HCT116 (cell line): ENCODE measurements at regions not wholly inside any gene's neighbourhood (a gene's known extent, or its start where the extent isn't known, plus 50 kb on each side); places are given as distances from the start of the nearest gene placed in this dataset.

ENCODE experiments used
- CEBPB ChIP-seq: IDR thresholded peaks from 2 replicates; pipeline ENCODE4 v1.6.1; 2012; ENCODE audit warnings: low read depth
- CTCF ChIP-seq, 3 experiments: fragments of 200-600 bp in 1 of 3; sonication (generic) in 1 of 3; IDR thresholded peaks in 2 of 3; conservative IDR thresholded peaks in 1 of 3; 2 replicates each; pipeline ENCODE4 v1.5.1; 2012 to 2017; ENCODE audit warnings: low read depth in 2 of 3, low read length in 2 of 3, antibody characterized with exemption in 1 of 3, borderline replicate concordance in 1 of 3, control low read depth in 1 of 3, mild to moderate bottlenecking in 1 of 3, mixed read lengths in 1 of 3, mixed run types in 1 of 3, moderate library complexity in 1 of 3; ENCODE audit not compliant: insufficient read depth in 1 of 3
- EZH2 ChIP-seq: fragments of 200-600 bp; sonication (generic); IDR thresholded peaks from 2 replicates; pipeline ENCODE4 v1.6.1; 2017; ENCODE audit warnings: antibody characterized with exemption, mixed run types
- POLR2A ChIP-seq: IDR thresholded peaks from 2 replicates; pipeline ENCODE4 v1.7.0; 2011; ENCODE audit warnings: borderline replicate concordance; ENCODE audit not compliant: insufficient read depth, insufficient read length; ENCODE audit errors: extremely low read depth
- POLR2AphosphoS5 ChIP-seq: IDR thresholded peaks from 2 replicates; pipeline ENCODE4 v1.6.1; 2011; ENCODE audit warnings: mild to moderate bottlenecking, low read depth, low read length, moderate library complexity
- REST ChIP-seq: IDR thresholded peaks from 2 replicates; pipeline ENCODE4 v1.6.1; 2012; ENCODE audit warnings: low read depth
- SIN3A ChIP-seq: IDR thresholded peaks from 2 replicates; pipeline ENCODE4 v1.6.1; 2012; ENCODE audit warnings: low read depth
- YY1 ChIP-seq: IDR thresholded peaks from 2 replicates; pipeline ENCODE4 v1.6.1; 2011; ENCODE audit warnings: low read length, low read depth, moderate library complexity, mild to moderate bottlenecking; ENCODE audit not compliant: insufficient replicate concordance; ENCODE audit errors: extremely low read depth

- TF ChIP-seq YY1 (no peak), POLR2AphosphoS5 (no peak), EZH2 (no peak), SIN3A (no peak), REST (no peak), CEBPB (no peak), CTCF (IDR thresholded peaks at IDR 0.05 in 2 of 3, conservative IDR thresholded peaks at IDR 0.05 in 1 of 3; ENCODE audit: borderline replicate concordance in 1 of 3, insufficient read depth in 1 of 3, low read depth in 2 of 3, low read length in 2 of 3) (no peak), POLR2A (no peak)
Measured at GRCh38 chr4:17157304-17157703, 258.9 kb upstream of the LDB2 start.
